SK-N-SH (cell line): ENCODE measurements at regions not wholly inside any gene's neighbourhood (a gene's known extent, or its start where the extent isn't known, plus 50 kb on each side); places are given as distances from the start of the nearest gene placed in this dataset.

Source experiments
- CTCF ChIA-PET: fragments of 300-600, 350-600 bp; formaldehyde crosslinking; extraction: SDS; loops from one replicate; lab custom pipeline; 2021; lab: Yijun Ruan, JAX
- POLR2A ChIA-PET: fragments of 350-600 bp; sonication (Branson Sonifier 250); formaldehyde crosslinking; extraction: SDS; loops from one replicate; lab custom pipeline; 2020; ENCODE audit warnings: antibody characterized with exemption, inconsistent platforms; lab: Yijun Ruan, JAX
- DNase-seq: peaks from one replicate; pipeline ENCODE4 v3.0.0; 2012
- H2AFZ ChIP-seq: fragments of 200-600 bp; sonication (generic); 2 replicates; pipeline ENCODE4 v1.8.1; 2016; ENCODE audit warnings: antibody characterized with exemption, mild to moderate bottlenecking, low read depth
- H3F3A ChIP-seq: fragments of 200-600 bp; sonication (generic); replicated peaks from 2 replicates; pipeline ENCODE3; 2016; ENCODE audit warnings: antibody characterized with exemption, mild to moderate bottlenecking; ENCODE audit not compliant: insufficient read depth
- H3K27ac ChIP-seq, 2 experiments: fragments of 200-500 bp in 1 of 2; fragments of 200-600 bp in 1 of 2; sonication (Bioruptor generic) in 1 of 2; sonication (generic), shearing (Covaris generic) in 1 of 2; 2 replicates each; pipeline versions ENCODE4 v1.5.1 to v1.6.1; 2014 to 2016; ENCODE audit warnings: low read depth in 2 of 2, inconsistent platforms in 1 of 2, low read length in 1 of 2, mild to moderate bottlenecking in 1 of 2, mixed read lengths in 1 of 2
- H3K27me3 ChIP-seq: fragments of 200-600 bp; sonication (generic), shearing (Covaris generic); 2 replicates; pipeline ENCODE4 v1.6.1; 2016; ENCODE audit warnings: mixed run types; ENCODE audit not compliant: insufficient read depth
- H3K36me3 ChIP-seq, 2 experiments: fragments of 200-500 bp in 1 of 2; fragments of 200-600 bp in 1 of 2; sonication (Bioruptor generic) in 1 of 2; sonication (generic) in 1 of 2; replicated peaks in 1 of 2; 2 replicates each; pipeline versions ENCODE3 to v1.5.1; 2014 to 2016; ENCODE audit warnings: low read length in 1 of 2, mild to moderate bottlenecking in 1 of 2; ENCODE audit not compliant: insufficient read depth in 2 of 2, control insufficient read depth in 1 of 2
- H3K4me1 ChIP-seq, 2 experiments: fragments of 200-500 bp in 1 of 2; fragments of 200-600 bp in 1 of 2; sonication (Bioruptor generic) in 1 of 2; sonication (generic), shearing (Covaris generic) in 1 of 2; 2 replicates each; pipeline versions ENCODE4 v1.5.1 to v1.6.1; 2014 to 2016; ENCODE audit warnings: low read depth in 1 of 2, low read length in 1 of 2, mixed run types in 1 of 2; ENCODE audit not compliant: insufficient read depth in 2 of 2, control insufficient read depth in 1 of 2
- H3K4me2 ChIP-seq: fragments of 200-600 bp; sonication (generic), shearing (Covaris generic); 2 replicates; pipeline ENCODE4 v1.6.1; 2017; ENCODE audit warnings: mixed run types
- H3K4me3 ChIP-seq, 2 experiments: fragments of 200-500 bp in 1 of 2; fragments of 200-600 bp in 1 of 2; sonication (Bioruptor generic) in 1 of 2; sonication (generic), shearing (Covaris generic) in 1 of 2; 2 replicates each; pipeline versions ENCODE4 v1.5.1 to v1.8.1; 2014 to 2016; ENCODE audit warnings: low read depth in 2 of 2, inconsistent platforms in 1 of 2, low read length in 1 of 2, mild to moderate bottlenecking in 1 of 2, mixed read lengths in 1 of 2, moderate library complexity in 1 of 2
- H3K79me2 ChIP-seq: fragments of 200-600 bp; sonication (generic); 2 replicates; pipeline ENCODE4 v1.8.1; 2017; ENCODE audit warnings: mild to moderate bottlenecking; ENCODE audit not compliant: insufficient read depth
- H3K9ac ChIP-seq: fragments of 200-600 bp; sonication (generic); 2 replicates; pipeline ENCODE4 v1.6.1; 2017; ENCODE audit warnings: mixed run types
- H3K9me2 ChIP-seq: fragments of 200-600 bp; sonication (generic); 2 replicates; pipeline ENCODE4 v1.6.1; 2017; ENCODE audit warnings: mixed run types
- H3K9me3 ChIP-seq: fragments of 200-600 bp; sonication (generic); 2 replicates; pipeline ENCODE4 v1.6.1; 2017; ENCODE audit warnings: mixed run types, mild to moderate bottlenecking, moderate library complexity
- H4K20me1 ChIP-seq: fragments of 200-600 bp; sonication (generic); 2 replicates; pipeline ENCODE4 v1.6.1; 2017; ENCODE audit warnings: mild to moderate bottlenecking, mixed run types; ENCODE audit not compliant: insufficient read depth
- GATA2 ChIP-seq: sonication (generic); formaldehyde crosslinking; IDR thresholded peaks from 2 replicates; pipeline ENCODE4 v1.5.0; 2020; ENCODE audit warnings: mild to moderate bottlenecking, missing genetic modification reagents
- IRF3 ChIP-seq: fragments of 150-350 bp; IDR thresholded peaks from 2 replicates; pipeline ENCODE4 v1.6.1; 2016; ENCODE audit warnings: mild to moderate bottlenecking, low read depth, low read length
- MAX ChIP-seq: IDR thresholded peaks from 2 replicates; pipeline ENCODE4 v1.4.0; 2012; ENCODE audit warnings: low read depth
- MEF2A ChIP-seq: IDR thresholded peaks from 2 replicates; pipeline ENCODE4 v1.4.0; 2012; ENCODE audit warnings: low read depth, borderline replicate concordance
- NFIC ChIP-seq: IDR thresholded peaks from 2 replicates; pipeline ENCODE4 v1.4.0; 2012; ENCODE audit warnings: borderline replicate concordance
- POLR2AphosphoS5 ChIP-seq: IDR thresholded peaks from 2 replicates; pipeline ENCODE4 v1.6.1; 2012; ENCODE audit warnings: low read depth, low read length
- REST ChIP-seq: IDR thresholded peaks from 2 replicates; pipeline ENCODE4 v1.6.1; 2012; ENCODE audit warnings: mild to moderate bottlenecking, low read depth, low read length, moderate library complexity
- RFX5 ChIP-seq: IDR thresholded peaks from 2 replicates; pipeline ENCODE4 v1.6.1; 2012; ENCODE audit warnings: mild to moderate bottlenecking, improper control_type of control experiment, low read length
- RXRA ChIP-seq: IDR thresholded peaks from 2 replicates; pipeline ENCODE4 v1.4.0; 2012; ENCODE audit warnings: low read depth, mild to moderate bottlenecking, borderline replicate concordance
- SIN3A ChIP-seq: IDR thresholded peaks from 2 replicates; pipeline ENCODE4 v1.6.1; 2012; ENCODE audit warnings: low read depth, mild to moderate bottlenecking, low read length, moderate library complexity, borderline replicate concordance
- SMC3 ChIP-seq: IDR thresholded peaks from 2 replicates; pipeline ENCODE4 v1.6.1; 2012; ENCODE audit warnings: low read depth, low read length, improper control_type of control experiment
- TCF12 ChIP-seq: IDR thresholded peaks from 2 replicates; pipeline ENCODE4 v1.4.0; 2012
- USF2 ChIP-seq: fragments of 150-350 bp; IDR thresholded peaks from 2 replicates; pipeline ENCODE4 v1.6.1; 2017; ENCODE audit warnings: antibody characterized with exemption, low read length, low read depth, borderline replicate concordance
- ZBTB33 ChIP-seq: IDR thresholded peaks from 2 replicates; pipeline ENCODE4 v1.4.0; 2012; ENCODE audit warnings: low read depth, borderline replicate concordance
- WGBS: methylation state at CpG from one replicate; pipeline ENCODE4 v1.1.6; 2017; ENCODE audit warnings: low lambda C conversion rate; 5-methylcytosine and 5-hydroxymethylcytosine counted together

- Histone ChIP-seq H2AFZ (no peak overlapping the region), H3K27me3 (no peaks in the 10 kb centered on the region), H3K36me3 (no peaks in the 10 kb centered on the region), H3K9me2 (no peaks in the 10 kb centered on the region), H3K4me1 (no peaks in the 10 kb centered on the region), H3F3A (no peaks in the 10 kb centered on the region), H3K27ac (no peak overlapping the region), H3K9ac (no peak overlapping the region), H3K79me2 (no peaks in the 10 kb centered on the region), H3K4me2 (no peak overlapping the region), H3K9me3 (no peaks in the 10 kb centered on the region), H3K4me3 (no peak overlapping the region), H4K20me1 (no peaks in the 10 kb centered on the region)
- no peak for DNase-seq
- WGBS: 88% methylated on average over 31 of the region's 31 CpGs
- TF ChIP-seq SIN3A (no peak), SMC3 (no peak), ZBTB33 (no peak), GATA2 (CRISPR knock-in tag) (no peak), NFIC (no peak), TCF12 (no peak), RXRA (no peak), IRF3 (no peak), MEF2A (no peak), MAX (no peak), USF2 (no peak), RFX5 (no peak), POLR2AphosphoS5 (no peak), REST (no peak)
- ChIA-PET CTCF (no interaction called here), POLR2A (no interaction called here)
Observed at GRCh38 chr7:83749495-83749894, 100.6 kb upstream of the SEMA3E start.
